Keratinocyte (primary cell): ENCODE measurements at regions not wholly inside any gene's neighbourhood (a gene's known extent, or its start where the extent isn't known, plus 50 kb on each side); places are given as distances from the start of the nearest gene placed in this dataset.
"Not testable (repeated sequence)": the region's sequence is repeated elsewhere in the genome, so short reads cannot be mapped to it uniquely, and the experiment has no call there.

Experiments
- CTCF ChIP-seq, 3 experiments: IDR thresholded peaks in 1 of 3; conservative IDR thresholded peaks in 1 of 3; optimal IDR thresholded peaks in 1 of 3; 2 replicates in 2 of 3; 3 replicates in 1 of 3; pipeline versions ENCODE3 to v1.5.1; 2011; ENCODE audit warnings: low read length in 3 of 3, mild to moderate bottlenecking in 3 of 3, moderate library complexity in 2 of 3, control low read depth in 1 of 3, inconsistent platforms in 1 of 3; ENCODE audit not compliant: insufficient read depth in 2 of 3; ENCODE audit errors: extremely low read depth in 1 of 3
- EZH2 ChIP-seq: IDR thresholded peaks from one replicate; pipeline ENCODE4 v1.6.1; 2012; ENCODE audit warnings: inconsistent platforms, mild to moderate bottlenecking, low read length, moderate library complexity

GRCh38 chr5:34160904-34161303 lies 117.9 kb upstream of the C1QTNF3 start:
- not testable (repeated sequence) for TF ChIP-seq CTCF (optimal IDR thresholded peaks at IDR 0.05 in 1 of 3, IDR thresholded peaks at IDR 0.05 in 1 of 3, conservative IDR thresholded peaks at IDR 0.05 in 1 of 3; ENCODE audit: extremely low read depth in 1 of 3, insufficient read depth in 2 of 3, low read length in 3 of 3); EZH2
